ENCODE measurements at regions not wholly inside any gene's neighbourhood (a gene's known extent, or its start where the extent isn't known, plus 50 kb on each side); places are given as distances from the start of the nearest gene placed in this dataset.

DNA sequence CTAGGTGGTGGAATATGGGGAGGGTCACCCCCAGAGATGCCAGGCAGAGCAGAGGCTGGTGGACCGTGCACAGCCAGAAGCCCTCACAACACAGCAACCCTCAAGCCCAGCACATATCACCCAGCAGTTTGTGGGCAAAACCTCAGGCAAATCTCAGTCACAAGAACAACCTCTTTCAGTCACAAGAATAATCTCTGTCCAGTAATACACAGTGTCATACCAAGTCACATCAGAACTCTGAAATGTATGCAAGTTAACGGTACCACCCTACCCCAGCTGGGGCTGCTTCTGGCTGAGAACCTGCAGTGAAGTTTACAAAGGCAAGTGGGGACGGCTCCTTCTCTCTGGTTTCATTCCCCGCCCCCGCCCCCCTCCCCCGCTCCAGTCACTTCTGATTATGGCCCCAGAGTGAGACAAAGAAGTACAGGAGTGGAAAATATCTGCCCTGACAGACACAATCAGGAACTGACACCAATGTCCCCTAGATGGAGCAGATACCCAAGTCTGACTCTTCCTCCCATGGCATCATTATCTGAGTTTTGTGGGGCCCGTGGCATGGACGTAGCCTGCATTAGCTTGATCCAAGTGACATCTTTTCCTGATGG, 480.9 kb upstream of the TMEM132C start:
- no peaks in the 10 kb centered on the region for H3K36me3 ChIP-seq
- intact Hi-C loops (cut with DNase I; ENCODE audit: low total_unique reads) (no loop called here), in situ Hi-C loops (cut with MboI; ENCODE audit: low sequenced_read_pairs in 4 of 4) (no loop called here)
- H3K4me1 ChIP-seq = no peaks in the 10 kb centered on the region
- H3K9me3 ChIP-seq = no peaks in the 10 kb centered on the region
- ATAC-seq = no peak
- no peak for DNase-seq
- no peak overlapping the region for H3K4me3 ChIP-seq
- H3K27ac ChIP-seq = no peak overlapping the region
- TF ChIP-seq, protein P1, sequence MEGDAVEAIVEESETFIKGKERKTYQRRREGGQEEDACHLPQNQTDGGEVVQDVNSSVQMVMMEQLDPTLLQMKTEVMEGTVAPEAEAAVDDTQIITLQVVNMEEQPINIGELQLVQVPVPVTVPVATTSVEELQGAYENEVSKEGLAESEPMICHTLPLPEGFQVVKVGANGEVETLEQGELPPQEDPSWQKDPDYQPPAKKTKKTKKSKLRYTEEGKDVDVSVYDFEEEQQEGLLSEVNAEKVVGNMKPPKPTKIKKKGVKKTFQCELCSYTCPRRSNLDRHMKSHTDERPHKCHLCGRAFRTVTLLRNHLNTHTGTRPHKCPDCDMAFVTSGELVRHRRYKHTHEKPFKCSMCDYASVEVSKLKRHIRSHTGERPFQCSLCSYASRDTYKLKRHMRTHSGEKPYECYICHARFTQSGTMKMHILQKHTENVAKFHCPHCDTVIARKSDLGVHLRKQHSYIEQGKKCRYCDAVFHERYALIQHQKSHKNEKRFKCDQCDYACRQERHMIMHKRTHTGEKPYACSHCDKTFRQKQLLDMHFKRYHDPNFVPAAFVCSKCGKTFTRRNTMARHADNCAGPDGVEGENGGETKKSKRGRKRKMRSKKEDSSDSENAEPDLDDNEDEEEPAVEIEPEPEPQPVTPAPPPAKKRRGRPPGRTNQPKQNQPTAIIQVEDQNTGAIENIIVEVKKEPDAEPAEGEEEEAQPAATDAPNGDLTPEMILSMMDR (IDR thresholded peaks at IDR 0.05 in 4 of 5, conservative IDR thresholded peaks at IDR 0.05 in 1 of 5) = no peak
- no peak for TF ChIP-seq POLR2A (IDR thresholded peaks at IDR 0.05)
- no peaks in the 10 kb centered on the region for H3K27me3 ChIP-seq

DNA sequence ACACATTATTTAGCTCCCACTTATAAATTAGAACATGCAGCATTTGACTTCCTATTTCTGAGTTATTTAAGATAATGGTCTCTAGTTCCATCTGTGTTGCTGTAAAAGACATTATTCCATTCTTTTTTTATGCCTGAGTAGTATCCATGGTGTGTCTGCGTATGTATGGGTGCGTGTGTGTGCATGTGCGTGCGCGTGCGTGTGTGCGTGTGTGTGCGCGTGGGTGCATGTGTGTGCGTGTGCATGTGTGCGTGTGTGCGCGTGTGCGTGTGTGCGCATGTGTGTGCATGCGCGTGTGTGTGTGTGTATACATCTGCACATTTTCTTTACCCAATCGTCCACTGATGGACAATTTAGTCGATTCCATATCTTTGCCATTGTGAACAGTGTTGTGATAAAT, 479.4 kb upstream of the TMEM132C start:
- Histone ChIP-seq H3K4me1 (no peaks in the 10 kb centered on the region), H3K27ac (no peak overlapping the region), H3K27me3 (no peaks in the 10 kb centered on the region), H3K9me3 (no peaks in the 10 kb centered on the region), H3K36me3 (no peaks in the 10 kb centered on the region), H3K4me3 (no peak overlapping the region)
- intact Hi-C loops (cut with DNase I; ENCODE audit: low total_unique reads) = no loop called here
- TF ChIP-seq, protein P1 (IDR thresholded peaks at IDR 0.05 in 4 of 5, conservative IDR thresholded peaks at IDR 0.05 in 1 of 5) = no peak
- no peak for TF ChIP-seq POLR2A (IDR thresholded peaks at IDR 0.05)
- DNase-seq = no peak
- in situ Hi-C loops (cut with MboI; ENCODE audit: low sequenced_read_pairs in 4 of 4) = no loop called here
- no peak for ATAC-seq

DNA sequence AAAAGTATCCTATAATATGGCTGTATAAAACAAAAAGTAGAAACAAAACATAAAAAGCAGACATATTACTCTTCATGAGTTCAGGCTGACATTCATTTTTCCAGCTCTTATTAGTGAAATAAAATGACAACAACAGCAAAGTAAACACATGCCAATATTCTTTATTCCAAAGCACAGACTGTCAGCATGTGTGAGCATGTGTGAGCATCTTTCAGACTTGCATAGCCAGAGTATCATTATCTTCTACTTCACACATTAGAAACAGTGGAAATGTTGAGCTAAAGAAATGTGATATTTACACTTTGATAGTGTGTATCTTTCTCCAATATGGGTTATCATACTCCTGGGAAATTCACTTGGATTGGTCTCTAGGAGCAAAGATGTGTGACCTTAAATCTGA, 476.6 kb upstream of the TMEM132C start:
- Histone ChIP-seq H3K36me3 (no peaks in the 10 kb centered on the region), H3K9me3 (no peaks in the 10 kb centered on the region), H3K4me1 (no peaks in the 10 kb centered on the region), H3K4me3 (no peak overlapping the region), H3K27ac (no peak overlapping the region), H3K27me3 (no peaks in the 10 kb centered on the region)
- TF ChIP-seq POLR2A (IDR thresholded peaks at IDR 0.05) = no peak
- TF ChIP-seq, protein P1 (IDR thresholded peaks at IDR 0.05 in 4 of 5, conservative IDR thresholded peaks at IDR 0.05 in 1 of 5) = no peak
- DNase-seq = no peak
- in situ Hi-C loops (cut with MboI; ENCODE audit: low sequenced_read_pairs in 4 of 4) = no loop called here
- intact Hi-C loops (cut with DNase I; ENCODE audit: low total_unique reads) = no loop called here
- ATAC-seq = no peak

DNA sequence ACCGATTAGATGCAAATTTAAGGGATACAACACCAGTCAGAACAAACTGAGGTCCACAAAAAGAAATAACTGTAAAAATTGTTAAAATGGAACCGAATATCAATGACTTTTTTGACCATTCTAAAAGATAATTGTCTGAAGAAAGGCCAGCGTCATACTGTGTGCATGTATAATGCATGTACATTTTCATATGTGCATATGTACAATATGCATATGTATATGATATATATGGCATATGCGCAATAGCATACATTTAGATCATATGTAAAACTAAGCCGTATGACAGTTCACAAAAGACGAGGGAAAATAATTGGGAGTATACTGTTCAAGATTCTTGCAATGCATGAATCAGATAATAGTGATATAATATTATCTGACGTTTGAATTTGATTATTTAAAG, 475.8 kb upstream of the TMEM132C start:
- in situ Hi-C loops (cut with MboI; ENCODE audit: low sequenced_read_pairs in 4 of 4) = no loop called here
- ATAC-seq (no peak), DNase-seq (no peak)
- H3K9me3 ChIP-seq = no peaks in the 10 kb centered on the region
- H3K27ac ChIP-seq = no peak overlapping the region
- H3K4me3 ChIP-seq = no peak overlapping the region
- H3K4me1 ChIP-seq = no peaks in the 10 kb centered on the region
- no peaks in the 10 kb centered on the region for H3K36me3 ChIP-seq
- no peaks in the 10 kb centered on the region for H3K27me3 ChIP-seq
- intact Hi-C loops (cut with DNase I; ENCODE audit: low total_unique reads) = no loop called here
- TF ChIP-seq POLR2A (IDR thresholded peaks at IDR 0.05) = no peak
- TF ChIP-seq, protein P1 (IDR thresholded peaks at IDR 0.05 in 4 of 5, conservative IDR thresholded peaks at IDR 0.05 in 1 of 5) = no peak

DNA sequence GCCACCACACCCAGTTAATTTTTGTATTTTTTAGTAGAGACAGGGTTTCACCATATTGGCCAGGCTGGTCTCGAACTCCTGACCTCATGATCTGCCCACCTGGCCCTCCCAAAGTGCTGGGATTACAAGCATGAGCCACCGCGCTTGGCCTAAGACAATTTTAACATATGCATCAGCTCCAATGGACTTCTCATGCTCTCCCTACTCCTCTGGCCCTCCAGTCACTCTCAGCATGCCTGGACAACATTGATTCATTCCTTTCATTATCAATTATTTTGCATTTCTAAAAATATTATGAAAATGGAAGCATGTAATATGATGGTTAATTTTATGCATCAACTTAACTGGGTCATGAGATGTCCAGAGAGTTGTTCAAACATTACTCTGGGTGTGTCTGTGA, 469.1 kb upstream of the TMEM132C start:
- TF ChIP-seq, protein P1 (IDR thresholded peaks at IDR 0.05 in 4 of 5, conservative IDR thresholded peaks at IDR 0.05 in 1 of 5) = no peak
- TF ChIP-seq POLR2A (IDR thresholded peaks at IDR 0.05) = no peak
- in situ Hi-C loops (cut with MboI; ENCODE audit: low sequenced_read_pairs in 4 of 4) (no loop called here), intact Hi-C loops (cut with DNase I; ENCODE audit: low total_unique reads) (no loop called here)
- Histone ChIP-seq H3K27ac (no peak overlapping the region), H3K4me3 (no peak overlapping the region), H3K36me3 (no peaks in the 10 kb centered on the region), H3K9me3 (no peaks in the 10 kb centered on the region), H3K4me1 (no peaks in the 10 kb centered on the region), H3K27me3 (no peaks in the 10 kb centered on the region)
- no peak for ATAC-seq
- no peak for DNase-seq

Data from gastrocnemius medialis (tissue), 4 donors.